HG03175 (cell line): ENCODE measurements at regions not wholly inside any gene's neighbourhood (a gene's known extent, or its start where the extent isn't known, plus 50 kb on each side); places are given as distances from the start of the nearest gene placed in this dataset.

ENCODE experiments used
- ATAC-seq: cut with Tn5 transposase; IDR thresholded peaks from one replicate; pipeline ENCODE4 v1.9.1; 2021; ENCODE audit warnings: mild to moderate bottlenecking, moderate library complexity; ENCODE audit not compliant: unreplicated experiment

- ATAC-seq, result no peak
These were observed 264.2 kb downstream of the ZSWIM6 start for GRCh38 chr5:61596265-61596664.

GRCh38 chr5:61597684-61598083 lies 265.6 kb downstream of the ZSWIM6 start:
- no peak for ATAC-seq

GRCh38 chr5:61598126-61598525 lies 266.1 kb downstream of the ZSWIM6 start:
- ATAC-seq, result no peak

GRCh38 chr5:61599370-61600122 lies 267.5 kb downstream of the ZSWIM6 start:
- no peak for ATAC-seq

GRCh38 chr5:61600123-61600444 lies 268.0 kb downstream of the ZSWIM6 start:
- no peak for ATAC-seq

- ATAC-seq, result no peak
These were observed 269.0 kb downstream of the ZSWIM6 start for GRCh38 chr5:61600945-61601511.

GRCh38 chr5:61603211-61603908 lies 271.3 kb downstream of the ZSWIM6 start:
- no peak for ATAC-seq

GRCh38 chr5:61604076-61605025 lies 272.3 kb downstream of the ZSWIM6 start:
- ATAC-seq, result no peak

- no peak for ATAC-seq
These were observed 278.0 kb downstream of the ZSWIM6 start for GRCh38 chr5:61609840-61610677.

- ATAC-seq, result no peak
These were observed 278.6 kb downstream of the ZSWIM6 start for GRCh38 chr5:61610678-61611024.

GRCh38 chr5:61612431-61612830 lies 280.4 kb downstream of the ZSWIM6 start:
- ATAC-seq, result no peak

GRCh38 chr5:61613679-61614078 lies 281.6 kb downstream of the ZSWIM6 start:
- no peak for ATAC-seq

- ATAC-seq, result no peak
These were observed 282.5 kb downstream of the ZSWIM6 start for GRCh38 chr5:61614606-61615005.

GRCh38 chr5:61617039-61617438 lies 285.0 kb downstream of the ZSWIM6 start:
- ATAC-seq, result no peak

- ATAC-seq, result no peak
These were observed 286.0 kb downstream of the ZSWIM6 start for GRCh38 chr5:61617995-61618525.

- no peak for ATAC-seq
These were observed 286.5 kb downstream of the ZSWIM6 start for GRCh38 chr5:61618577-61618976.

GRCh38 chr5:61619289-61619688 lies 287.2 kb downstream of the ZSWIM6 start:
- no peak for ATAC-seq

GRCh38 chr5:61619777-61620518 lies 287.9 kb downstream of the ZSWIM6 start:
- no peak for ATAC-seq

GRCh38 chr5:61620699-61621182 lies 288.7 kb downstream of the ZSWIM6 start:
- no peak for ATAC-seq
